Astrocyte (in vitro differentiated cells and primary cell): ENCODE measurements at regions not wholly inside any gene's neighbourhood (a gene's known extent, or its start where the extent isn't known, plus 50 kb on each side); places are given as distances from the start of the nearest gene placed in this dataset.
"Not testable (repeated sequence)": the region's sequence is repeated elsewhere in the genome, so short reads cannot be mapped to it uniquely, and the experiment has no call there.

ENCODE experiments used
- DNase-seq: peaks from one replicate; pipeline ENCODE4 v3.0.0-alpha.2; 2010; ENCODE audit warnings: low read depth
- FAIRE-seq: peaks from 2 replicates; lab custom pipeline; 2011; peaks lifted over from hg19 to GRCh38; lab: Jason Lieb, UNC
- H2AFZ ChIP-seq: 2 replicates; pipeline ENCODE4 v1.6.0; 2012; ENCODE audit warnings: low read depth, low read length, inconsistent platforms
- H3K27ac ChIP-seq: 2 replicates; pipeline ENCODE4 v1.5.1; 2011; ENCODE audit warnings: low read depth, low read length, inconsistent platforms
- H3K27me3 ChIP-seq: 2 replicates; pipeline ENCODE4 v1.6.0; 2011; ENCODE audit warnings: low read length, inconsistent platforms; ENCODE audit not compliant: insufficient read depth
- H3K36me3 ChIP-seq: 2 replicates; pipeline ENCODE4 v1.5.1; 2011; ENCODE audit warnings: low read length, inconsistent platforms; ENCODE audit not compliant: insufficient read depth
- H3K4me1 ChIP-seq: 2 replicates; pipeline ENCODE4 v1.5.1; 2011; ENCODE audit warnings: low read length, inconsistent platforms; ENCODE audit not compliant: insufficient read depth
- H3K4me2 ChIP-seq: 2 replicates; pipeline ENCODE4 v1.6.0; 2012; ENCODE audit warnings: low read length, inconsistent platforms
- H3K4me3 ChIP-seq: 2 replicates; pipeline ENCODE4 v1.5.1; 2011; ENCODE audit warnings: low read depth, mild to moderate bottlenecking, low read length, inconsistent platforms; ENCODE audit not compliant: insufficient read depth
- H3K79me2 ChIP-seq: 2 replicates; pipeline ENCODE4 v1.6.0; 2012; ENCODE audit warnings: mild to moderate bottlenecking, low read length, inconsistent platforms; ENCODE audit not compliant: insufficient read depth
- H3K9ac ChIP-seq: 2 replicates; pipeline ENCODE4 v1.6.0; 2012; ENCODE audit warnings: mild to moderate bottlenecking, low read length, inconsistent platforms
- H3K9me3 ChIP-seq: 2 replicates; pipeline ENCODE4 v1.5.1; 2012; ENCODE audit warnings: low read depth, mild to moderate bottlenecking, low read length, inconsistent platforms; ENCODE audit not compliant: insufficient read depth
- H4K20me1 ChIP-seq: 2 replicates; pipeline ENCODE4 v1.6.0; 2012; ENCODE audit warnings: low read length, inconsistent platforms; ENCODE audit not compliant: insufficient read depth
- H3K27ac Mint-ChIP-seq: one replicate; pipeline ENCODE4 v1.8.0; 2021; ENCODE audit warnings: mild to moderate bottlenecking, mixed read lengths; ENCODE audit not compliant: unreplicated experiment
- H3K27me3 Mint-ChIP-seq: one replicate; pipeline ENCODE4 v1.8.0; 2021; ENCODE audit warnings: low read depth, mixed read lengths; ENCODE audit not compliant: unreplicated experiment
- H3K36me3 Mint-ChIP-seq: one replicate; pipeline ENCODE4 v1.8.0; 2021; ENCODE audit warnings: low read depth, mixed read lengths; ENCODE audit not compliant: unreplicated experiment
- H3K4me1 Mint-ChIP-seq: one replicate; pipeline ENCODE4 v1.8.0; 2021; ENCODE audit warnings: low read depth, mixed read lengths; ENCODE audit not compliant: unreplicated experiment
- H3K4me3 Mint-ChIP-seq: one replicate; pipeline ENCODE4 v1.8.0; 2021; ENCODE audit warnings: mild to moderate bottlenecking, moderate library complexity, mixed read lengths; ENCODE audit not compliant: unreplicated experiment
- H3K9me3 Mint-ChIP-seq: one replicate; pipeline ENCODE4 v1.8.0; 2021; ENCODE audit warnings: mild to moderate bottlenecking, mixed read lengths; ENCODE audit not compliant: unreplicated experiment

GRCh38 chr9:66152406-66152805 is 415.5 kb downstream of the FOXD4L4 start:
- not testable (repeated sequence) for H3K36me3 ChIP-seq, H4K20me1 ChIP-seq, H3K27me3 Mint-ChIP-seq, H2AFZ ChIP-seq, H3K27ac ChIP-seq, H3K27me3 ChIP-seq, H3K4me1 Mint-ChIP-seq, H3K9ac ChIP-seq, H3K4me3 Mint-ChIP-seq, H3K4me3 ChIP-seq, H3K4me2 ChIP-seq, H3K9me3 Mint-ChIP-seq, H3K36me3 Mint-ChIP-seq, H3K27ac Mint-ChIP-seq, H3K9me3 ChIP-seq, H3K4me1 ChIP-seq, DNase-seq, H3K79me2 ChIP-seq, FAIRE-seq

GRCh38 chr9:66153021-66153725 is 416.2 kb downstream of the FOXD4L4 start:
- not testable (repeated sequence) for H3K4me3 ChIP-seq, H3K36me3 ChIP-seq, H3K4me1 ChIP-seq, H3K9ac ChIP-seq, H3K27ac ChIP-seq, H3K27ac Mint-ChIP-seq, H3K9me3 Mint-ChIP-seq, H3K4me3 Mint-ChIP-seq, H3K27me3 ChIP-seq, H3K79me2 ChIP-seq, H3K4me1 Mint-ChIP-seq, H3K9me3 ChIP-seq, FAIRE-seq, H3K36me3 Mint-ChIP-seq, H4K20me1 ChIP-seq, H3K27me3 Mint-ChIP-seq
- peak; percentile 53 for DNase-seq
- peak overlapping the region; percentile 56 for H2AFZ ChIP-seq
- H3K4me2 ChIP-seq: peak overlapping the region; percentile 74

GRCh38 chr9:66153971-66154691 is 417.2 kb downstream of the FOXD4L4 start:
- H3K4me2 ChIP-seq, H3K9me3 Mint-ChIP-seq, H2AFZ ChIP-seq, H3K27ac ChIP-seq, H3K79me2 ChIP-seq, H3K4me3 ChIP-seq, H3K4me1 ChIP-seq, H3K4me3 Mint-ChIP-seq, H3K36me3 Mint-ChIP-seq, FAIRE-seq, H4K20me1 ChIP-seq, H3K9me3 ChIP-seq, H3K36me3 ChIP-seq, H3K4me1 Mint-ChIP-seq, H3K27me3 Mint-ChIP-seq, H3K27ac Mint-ChIP-seq, H3K9ac ChIP-seq, H3K27me3 ChIP-seq, DNase-seq: not testable (repeated sequence)

GRCh38 chr9:66182316-66182715 is 445.4 kb downstream of the FOXD4L4 start:
- H3K27ac ChIP-seq, DNase-seq, H3K4me1 Mint-ChIP-seq, H3K9me3 ChIP-seq, H3K4me2 ChIP-seq, H3K27me3 Mint-ChIP-seq, H3K9ac ChIP-seq, H4K20me1 ChIP-seq, FAIRE-seq, H2AFZ ChIP-seq, H3K27ac Mint-ChIP-seq, H3K36me3 Mint-ChIP-seq, H3K4me3 ChIP-seq, H3K36me3 ChIP-seq, H3K27me3 ChIP-seq, H3K4me3 Mint-ChIP-seq, H3K4me1 ChIP-seq, H3K79me2 ChIP-seq, H3K9me3 Mint-ChIP-seq: not testable (repeated sequence)

- H3K27me3 ChIP-seq, FAIRE-seq, H3K27ac ChIP-seq, H3K9me3 ChIP-seq, H3K27me3 Mint-ChIP-seq, H3K9ac ChIP-seq, H2AFZ ChIP-seq, H3K27ac Mint-ChIP-seq, H3K36me3 ChIP-seq, H3K4me2 ChIP-seq, H3K36me3 Mint-ChIP-seq, H3K4me3 ChIP-seq, H3K79me2 ChIP-seq, H3K4me3 Mint-ChIP-seq, DNase-seq, H3K4me1 Mint-ChIP-seq, H4K20me1 ChIP-seq, H3K9me3 Mint-ChIP-seq, H3K4me1 ChIP-seq: not testable (repeated sequence)
These were observed 446.7 kb downstream of the FOXD4L4 start for GRCh38 chr9:66183648-66184047.

GRCh38 chr9:66197199-66197598 is 460.3 kb downstream of the FOXD4L4 start:
- H3K4me1 Mint-ChIP-seq, H3K79me2 ChIP-seq, DNase-seq, FAIRE-seq, H3K4me3 ChIP-seq, H3K36me3 Mint-ChIP-seq, H3K27ac ChIP-seq, H3K9me3 Mint-ChIP-seq, H3K4me2 ChIP-seq, H3K27ac Mint-ChIP-seq, H3K9ac ChIP-seq, H3K9me3 ChIP-seq, H3K27me3 ChIP-seq, H3K27me3 Mint-ChIP-seq, H2AFZ ChIP-seq, H3K36me3 ChIP-seq, H3K4me3 Mint-ChIP-seq, H4K20me1 ChIP-seq, H3K4me1 ChIP-seq: not testable (repeated sequence)
